GM23248 (cell line): ENCODE measurements at regions not wholly inside any gene's neighbourhood (a gene's known extent, or its start where the extent isn't known, plus 50 kb on each side); places are given as distances from the start of the nearest gene placed in this dataset.
"Not testable (repeated sequence)": the region's sequence is repeated elsewhere in the genome, so short reads cannot be mapped to it uniquely, and the experiment has no call there.

ENCODE experiments used
- DNase-seq: peaks from one replicate; pipeline ENCODE4 v3.0.0-alpha.2; 2015
- H2AFZ ChIP-seq: fragments of 200-600 bp; sonication (generic); 2 replicates; pipeline ENCODE4 v1.6.1; 2016; ENCODE audit warnings: antibody characterized with exemption
- H3F3A ChIP-seq: fragments of 200-600 bp; sonication (generic); 2 replicates; pipeline ENCODE4 v1.6.1; 2016; ENCODE audit warnings: mild to moderate bottlenecking, antibody characterized with exemption, mixed run types; ENCODE audit not compliant: insufficient read depth
- H3K27ac ChIP-seq: fragments of 200-600 bp; sonication (generic); 2 replicates; pipeline ENCODE4 v1.5.1; 2016; ENCODE audit warnings: mild to moderate bottlenecking
- H3K27me3 ChIP-seq: fragments of 200-600 bp; sonication (generic); replicated peaks from 2 replicates; pipeline ENCODE4 v1.6.1; 2016; ENCODE audit warnings: mild to moderate bottlenecking; ENCODE audit not compliant: insufficient read depth
- H3K36me3 ChIP-seq: fragments of 200-600 bp; sonication (generic); 2 replicates; pipeline ENCODE4 v1.6.1; 2016; ENCODE audit warnings: low read depth, mild to moderate bottlenecking
- H3K4me1 ChIP-seq: fragments of 200-600 bp; sonication (generic); 2 replicates; pipeline ENCODE4 v1.6.1; 2016; ENCODE audit warnings: mild to moderate bottlenecking; ENCODE audit not compliant: insufficient read depth
- H3K4me2 ChIP-seq: fragments of 200-600 bp; sonication (generic); one replicate; pipeline ENCODE4 v1.6.1; 2016; ENCODE audit warnings: mild to moderate bottlenecking; ENCODE audit not compliant: unreplicated experiment
- H3K4me3 ChIP-seq: fragments of 200-600 bp; sonication (generic); 2 replicates; pipeline ENCODE4 v1.5.1; 2016; ENCODE audit warnings: mild to moderate bottlenecking
- H3K79me2 ChIP-seq: fragments of 200-600 bp; sonication (generic); 2 replicates; pipeline ENCODE4 v1.6.1; 2016; ENCODE audit warnings: mild to moderate bottlenecking; ENCODE audit not compliant: insufficient read depth
- H3K9ac ChIP-seq: fragments of 200-600 bp; sonication (generic); 2 replicates; pipeline ENCODE4 v1.6.1; 2016; ENCODE audit warnings: mild to moderate bottlenecking
- H3K9me2 ChIP-seq: fragments of 200-600 bp; sonication (generic); 2 replicates; pipeline ENCODE4 v1.6.1; 2016; ENCODE audit warnings: mixed run types, mild to moderate bottlenecking, moderate library complexity; ENCODE audit not compliant: insufficient read depth
- H3K9me3 ChIP-seq: fragments of 200-600 bp; sonication (generic); one replicate; pipeline ENCODE4 v1.6.1; 2017; ENCODE audit warnings: low read depth
- H4K20me1 ChIP-seq: fragments of 200-600 bp; sonication (generic); 2 replicates; pipeline ENCODE4 v1.6.0; 2016; ENCODE audit not compliant: insufficient read depth
- EZH2 ChIP-seq: fragments of 200-600 bp; sonication (generic); IDR thresholded peaks from 2 replicates; pipeline ENCODE4 v1.6.1; 2018; ENCODE audit warnings: antibody characterized with exemption, mild to moderate bottlenecking; ENCODE audit not compliant: insufficient read depth, poor library complexity, severe bottlenecking
- EZH2phosphoT487 ChIP-seq: fragments of 200-600 bp; sonication (generic); IDR thresholded peaks from 2 replicates; pipeline ENCODE4 v1.6.1; 2018; ENCODE audit warnings: antibody characterized with exemption, moderate library complexity, mild to moderate bottlenecking, low read depth; ENCODE audit not compliant: insufficient read depth
- WGBS, 2 experiments: methylation state at CpG; one replicate each; pipeline ENCODE4 v1.1.6; 2015 to 2017; ENCODE audit warnings: low lambda C conversion rate in 2 of 2, low coverage in 1 of 2; ENCODE audit errors: missing lambda C conversion rate in 2 of 2; 5-methylcytosine and 5-hydroxymethylcytosine counted together
- in situ Hi-C: fragments of 300-500 bp; cut with MboI; formaldehyde crosslinking; loops from 2 replicates; pipeline ENCODE4 v1.15.0; 2020

DNA sequence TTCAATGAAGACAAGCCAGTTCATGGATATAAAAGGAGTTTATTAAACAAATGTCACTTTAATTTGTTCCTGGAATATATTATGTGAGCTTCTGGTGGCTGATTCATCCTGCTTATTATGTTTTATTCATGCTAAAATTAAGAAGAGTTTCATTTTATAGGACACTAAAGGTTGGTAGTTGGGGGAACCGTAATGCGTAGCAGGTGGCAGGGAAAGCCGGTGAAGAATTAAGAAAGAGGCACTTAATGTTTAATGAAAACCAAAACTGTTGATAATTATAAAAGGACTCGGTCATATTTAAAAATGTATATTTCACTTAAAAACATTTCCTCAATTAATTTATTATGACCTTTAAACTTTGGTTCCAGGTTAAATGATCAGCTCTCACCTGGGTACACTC is 94.3 kb downstream of the XKR3 start:
- H3K27me3 ChIP-seq, H4K20me1 ChIP-seq, H3K9me2 ChIP-seq, H3K9me3 ChIP-seq, in situ Hi-C loops, H2AFZ ChIP-seq, H3K36me3 ChIP-seq, H3K79me2 ChIP-seq, H3K9ac ChIP-seq, H3K4me3 ChIP-seq, H3F3A ChIP-seq, H3K27ac ChIP-seq, H3K4me2 ChIP-seq, H3K4me1 ChIP-seq, DNase-seq: not testable (repeated sequence)
- 58 to 64% methylated on average over 4 of the region's 4 CpGs for WGBS, 2 experiments

DNA sequence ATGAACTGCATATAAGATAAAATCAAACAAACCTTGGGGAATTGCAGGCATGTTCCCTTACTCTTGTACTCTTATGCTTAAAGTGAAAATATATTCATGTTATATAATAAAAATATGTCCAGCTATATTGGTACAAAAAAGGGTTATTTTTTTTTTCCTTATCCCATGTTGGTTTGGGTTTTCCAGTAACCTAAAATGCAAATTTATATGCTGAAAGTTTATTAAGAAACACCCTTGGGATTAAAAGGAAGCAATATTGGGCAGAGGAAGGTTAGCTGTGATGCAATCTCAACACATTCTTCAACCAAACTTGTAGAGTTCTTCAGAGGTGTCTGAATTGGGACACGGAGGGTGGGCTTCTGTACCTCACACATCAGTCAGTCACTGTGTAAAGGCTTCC is 97.7 kb downstream of the XKR3 start:
- H4K20me1 ChIP-seq, H3K27ac ChIP-seq, H3K4me2 ChIP-seq, H3F3A ChIP-seq, H2AFZ ChIP-seq, H3K9me3 ChIP-seq, H3K4me3 ChIP-seq, in situ Hi-C loops, H3K36me3 ChIP-seq, DNase-seq, H3K79me2 ChIP-seq, H3K9ac ChIP-seq, H3K27me3 ChIP-seq, H3K4me1 ChIP-seq, H3K9me2 ChIP-seq: not testable (repeated sequence)
- WGBS, 2 experiments = 3 to 6% methylated on average over 1 of the region's 1 CpG

- H3K27me3 ChIP-seq, H3K9ac ChIP-seq, H3K4me3 ChIP-seq, DNase-seq, H3K79me2 ChIP-seq, H3K27ac ChIP-seq, H3K9me3 ChIP-seq, H3K4me1 ChIP-seq, H3K4me2 ChIP-seq, in situ Hi-C loops, H3K36me3 ChIP-seq, H3K9me2 ChIP-seq, H4K20me1 ChIP-seq, H2AFZ ChIP-seq, H3F3A ChIP-seq: not testable (repeated sequence)
- 37 to 42% methylated on average over 4 of the region's 4 CpGs for WGBS, 2 experiments
These were observed 102.0 kb downstream of the XKR3 start for GRCh38 chr22:16723241-16723640.

- H4K20me1 ChIP-seq, H3K4me2 ChIP-seq, H3K9ac ChIP-seq, in situ Hi-C loops, H3K27ac ChIP-seq, H3F3A ChIP-seq, H2AFZ ChIP-seq, H3K4me3 ChIP-seq, H3K36me3 ChIP-seq, H3K27me3 ChIP-seq, H3K79me2 ChIP-seq, H3K9me3 ChIP-seq, H3K9me2 ChIP-seq, H3K4me1 ChIP-seq: not testable (repeated sequence)
- WGBS, 2 experiments = 3 to 7% methylated on average over 3 of the region's 3 CpGs
- peak; percentile 2 for DNase-seq
These were observed 102.6 kb downstream of the XKR3 start for GRCh38 chr22:16722564-16722963.

- Histone ChIP-seq H3K36me3 (no peaks in the 10 kb centered on the region), H3K27me3 (no peaks in the 10 kb centered on the region), H3K9ac (no peak overlapping the region), H3K4me3 (no peak overlapping the region), H3F3A (no peaks in the 10 kb centered on the region), H3K9me2 (no peaks in the 10 kb centered on the region), H3K27ac (no peak overlapping the region), H4K20me1 (no peaks in the 10 kb centered on the region), H3K4me1 (no peaks in the 10 kb centered on the region), H2AFZ (no peak overlapping the region), H3K79me2 (no peaks in the 10 kb centered on the region), H3K9me3 (no peaks in the 10 kb centered on the region), H3K4me2 (no peak overlapping the region)
- in situ Hi-C loops = no loop called here
- 39 to 42% methylated on average over 4 of the region's 4 CpGs for WGBS, 2 experiments
- no peak for TF ChIP-seq EZH2phosphoT487
- TF ChIP-seq EZH2 = no peak
- no peak for DNase-seq
These were observed 103.2 kb downstream of the XKR3 start for GRCh38 chr22:16721961-16722360.
